ENCODE measurements at regions not wholly inside any gene's neighbourhood (a gene's known extent, or its start where the extent isn't known, plus 50 kb on each side); places are given as distances from the start of the nearest gene placed in this dataset.

DNA sequence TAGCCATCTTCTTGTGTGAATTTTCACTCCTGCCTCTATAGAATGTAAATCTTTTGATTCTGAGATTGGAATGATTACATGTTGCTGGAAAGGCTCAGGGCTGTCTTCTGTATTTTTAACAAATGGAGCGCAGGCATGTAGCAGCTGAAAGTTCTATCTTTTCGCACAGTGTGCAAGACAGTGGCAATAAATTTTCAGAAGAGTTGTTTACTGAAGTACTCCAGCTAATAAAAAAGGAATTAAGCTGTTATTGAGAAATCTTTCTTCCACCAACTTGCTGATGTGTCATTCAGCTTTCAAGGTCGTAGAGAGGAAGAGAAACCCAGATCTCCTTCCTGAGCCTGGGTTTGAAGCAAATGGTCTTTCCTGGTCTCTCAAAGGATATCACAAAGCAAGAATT lies 122.0 kb upstream of the PUDP start:
- no peak for FAIRE-seq

DNA sequence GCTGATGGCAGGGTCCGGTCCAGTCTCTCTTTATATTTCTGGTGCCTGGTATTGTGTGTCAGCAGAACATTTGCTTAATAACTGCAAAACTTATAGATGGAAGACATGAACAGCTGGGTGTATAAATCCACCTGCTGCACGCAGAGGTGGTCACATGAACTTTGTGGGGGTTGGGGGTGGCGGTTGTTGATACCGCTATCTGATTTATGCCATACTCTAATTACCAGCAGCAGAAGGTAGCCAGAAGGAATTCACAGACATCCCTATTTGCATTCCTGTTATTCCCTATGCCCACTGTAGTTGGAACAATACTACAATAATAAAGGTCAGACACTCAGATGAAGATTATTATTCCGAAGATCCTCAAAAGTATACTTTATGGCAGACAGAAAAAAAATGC lies 121.6 kb upstream of the PUDP start:
- FAIRE-seq: no peak

DNA sequence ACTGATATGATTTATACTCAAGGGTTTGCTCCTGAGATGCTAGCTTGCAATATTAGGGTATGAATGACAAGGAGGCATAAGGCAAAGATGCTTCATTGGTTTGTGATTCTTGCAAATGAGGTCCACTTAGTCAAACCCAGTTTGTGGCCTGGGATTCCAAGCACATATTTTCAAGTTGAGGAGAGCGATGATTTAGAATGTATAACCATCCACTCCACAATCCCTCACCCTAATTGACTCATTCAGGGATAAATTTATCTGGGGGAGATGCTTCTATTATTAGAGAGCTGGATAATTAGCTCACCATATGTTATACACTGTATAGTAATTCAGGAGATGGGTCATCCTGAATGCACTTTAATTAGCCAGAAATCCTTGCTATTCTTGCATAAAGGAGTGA lies 118.3 kb upstream of the PUDP start:
- no peak for FAIRE-seq

DNA sequence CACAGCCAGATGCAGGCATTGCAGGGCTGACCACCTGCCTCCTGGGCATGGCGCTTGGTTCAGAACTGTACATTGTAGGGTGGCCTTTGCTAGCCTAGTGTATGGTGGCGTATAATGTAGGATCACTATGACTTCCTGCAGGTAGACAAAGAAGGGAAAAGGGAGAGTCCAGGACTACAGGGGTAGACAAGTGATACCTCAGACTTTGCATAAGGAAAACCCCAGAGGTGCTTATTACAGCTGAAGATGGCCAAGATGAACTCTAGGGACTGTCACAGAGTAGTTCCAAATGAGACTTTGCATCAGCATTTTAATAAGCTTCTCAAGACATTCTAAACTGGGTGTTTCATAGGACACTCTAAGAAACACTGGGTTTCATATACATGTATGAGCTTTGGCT lies 116.4 kb upstream of the PUDP start:
- no peak for FAIRE-seq

DNA sequence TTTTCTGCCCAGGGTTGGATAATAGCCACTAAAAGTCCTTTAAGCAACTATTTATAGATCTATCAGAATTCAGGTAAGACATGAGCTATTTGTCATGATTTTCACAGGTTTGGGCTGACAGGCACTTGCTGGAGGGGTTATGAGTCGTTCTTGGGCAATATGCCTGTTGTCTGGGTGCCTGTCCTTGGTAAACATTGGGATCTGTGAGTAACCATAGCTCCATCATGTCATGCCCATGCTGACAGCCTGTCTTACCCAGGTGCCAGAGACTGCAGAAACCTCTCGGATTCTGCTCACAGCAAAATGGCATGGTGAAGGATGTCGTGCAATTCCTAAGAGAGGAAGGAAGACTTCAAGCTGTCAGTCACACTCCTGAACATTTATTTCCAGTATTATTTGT lies 116.0 kb upstream of the PUDP start:
- FAIRE-seq: no peak

DNA sequence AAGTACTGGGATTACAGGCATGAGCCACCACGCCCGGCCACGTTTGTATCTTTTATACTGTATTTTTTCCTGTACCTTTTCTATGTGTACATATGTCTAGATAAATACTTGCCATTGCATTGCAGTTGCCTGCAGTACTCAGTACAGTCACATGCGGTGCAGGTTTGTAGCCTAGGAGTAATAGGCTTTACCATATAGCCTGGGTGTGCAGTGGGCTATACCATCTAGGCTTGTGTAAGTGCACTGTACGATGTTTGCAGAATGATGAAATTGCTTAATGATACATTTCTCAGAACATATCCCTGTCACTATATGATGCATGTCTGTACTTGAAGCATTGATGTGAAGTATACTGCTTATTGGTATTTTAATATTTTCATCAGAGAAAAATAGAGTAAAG lies 115.4 kb upstream of the PUDP start:
- no peak for FAIRE-seq

DNA sequence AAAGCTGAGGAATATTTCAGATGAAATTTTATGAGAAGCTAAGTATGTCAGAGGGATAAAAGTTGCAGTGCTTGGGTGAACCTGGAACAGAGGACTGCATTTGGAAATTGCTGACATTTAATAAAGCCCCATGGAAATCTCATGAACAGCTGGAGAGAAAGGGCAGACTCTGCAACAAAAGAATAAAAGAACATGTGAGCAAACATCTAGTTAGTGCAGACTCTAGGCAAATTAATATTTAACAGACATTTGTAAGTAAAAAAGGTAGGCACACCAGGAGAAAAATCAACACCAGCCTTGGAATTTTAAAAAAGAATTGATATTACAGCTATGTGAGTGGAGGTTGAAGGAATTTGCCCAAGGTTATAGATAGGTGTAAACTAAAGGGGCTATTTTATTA lies 114.6 kb upstream of the PUDP start:
- FAIRE-seq: no peak

DNA sequence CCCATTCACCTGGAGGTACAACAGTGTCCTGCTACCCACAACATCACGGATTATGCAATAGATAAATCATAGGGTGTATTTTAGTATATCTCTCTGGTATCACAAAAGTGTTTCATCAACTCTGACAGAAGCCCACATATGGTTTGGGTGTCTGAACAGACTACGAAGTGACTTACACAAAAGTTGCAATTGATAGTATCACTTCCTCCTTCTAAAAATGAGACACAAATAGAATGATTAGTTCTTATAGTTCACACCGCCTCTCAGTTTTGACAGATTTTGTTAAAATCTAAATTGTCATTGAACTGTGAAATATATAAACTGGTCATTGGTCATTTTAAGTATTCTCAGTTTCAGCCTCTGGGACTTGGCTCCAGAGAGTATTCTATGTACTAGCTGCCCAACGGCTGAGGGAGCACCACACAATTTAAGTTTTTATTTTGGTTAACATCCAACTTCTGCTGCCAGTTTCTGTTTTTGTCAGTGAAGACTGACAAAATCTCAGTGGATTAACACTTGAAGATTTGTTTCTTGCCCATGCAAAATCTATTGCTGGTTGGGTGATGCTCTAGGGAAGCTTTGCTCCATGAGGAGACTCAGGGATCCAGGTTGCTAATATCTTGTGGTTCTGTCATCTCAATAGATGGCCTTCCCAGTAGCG lies 113.8 kb upstream of the PUDP start:
- no peak for FAIRE-seq

DNA sequence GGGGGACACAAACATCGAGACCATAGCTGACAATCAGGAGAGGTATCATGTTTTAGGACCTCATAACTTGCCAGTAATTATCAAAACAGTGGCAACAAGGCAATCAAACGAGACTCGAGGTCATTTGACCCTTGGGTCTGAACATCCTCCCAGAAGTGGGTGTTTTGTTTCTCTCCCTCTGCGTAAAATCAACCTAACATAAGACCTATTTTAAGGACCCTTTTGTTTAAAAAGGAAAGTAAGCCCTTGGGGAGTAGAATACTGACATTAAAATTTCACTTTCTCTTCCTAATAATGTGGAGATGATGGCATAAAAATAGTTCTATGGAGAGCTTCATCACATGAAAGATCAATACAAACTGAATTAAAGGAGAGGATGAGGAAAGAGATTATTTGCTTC lies 106.2 kb upstream of the PUDP start:
- no peak for FAIRE-seq

DNA sequence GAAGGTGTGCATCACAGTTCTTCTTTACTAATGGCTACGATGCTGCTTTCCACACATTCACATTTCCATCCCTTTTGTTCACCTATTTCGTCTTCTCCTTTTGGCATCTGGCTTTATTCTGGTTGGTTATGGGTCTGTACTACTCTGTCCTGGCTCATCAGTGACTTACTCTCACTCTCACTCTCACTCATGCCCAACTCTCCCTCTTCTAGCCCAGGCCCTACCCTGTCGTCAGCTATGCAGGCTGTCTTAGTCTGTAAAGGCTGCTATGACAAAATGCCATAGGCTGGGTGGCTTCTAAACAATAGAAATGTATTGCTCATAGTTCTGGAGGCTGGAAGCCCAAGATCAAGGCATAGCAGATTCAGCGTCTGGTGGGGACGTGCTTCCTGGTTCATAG lies 105.6 kb upstream of the PUDP start:
- FAIRE-seq: no peak

DNA sequence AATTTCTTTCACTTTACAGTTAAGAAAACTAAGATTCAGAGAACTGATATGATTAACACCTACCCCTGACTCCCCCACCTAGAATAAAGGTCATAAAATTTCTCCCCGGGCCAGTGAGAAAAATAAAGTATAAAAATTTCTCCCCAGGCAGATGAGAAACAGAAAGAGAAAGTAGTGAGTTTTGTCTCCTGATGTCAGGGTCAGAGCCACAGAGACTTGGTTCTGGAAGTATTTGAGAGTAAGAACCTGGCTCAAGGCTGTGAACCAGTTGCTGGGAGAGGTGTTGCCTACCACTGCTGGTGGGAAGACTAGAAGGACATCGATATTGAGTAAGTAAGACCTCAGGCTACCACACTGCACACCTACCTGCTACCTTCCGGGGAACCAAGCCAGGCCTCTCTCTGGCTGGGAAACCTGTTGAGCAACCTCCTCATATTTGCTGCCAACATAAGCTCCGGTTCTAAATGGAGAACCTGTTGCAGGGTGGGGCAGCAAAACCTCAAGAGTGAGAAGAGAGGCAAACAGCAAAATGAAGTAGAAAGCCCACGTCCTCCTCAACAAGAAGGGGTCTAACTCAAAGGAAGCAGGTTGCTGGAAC lies 104.2 kb upstream of the PUDP start:
- FAIRE-seq: no peak

DNA sequence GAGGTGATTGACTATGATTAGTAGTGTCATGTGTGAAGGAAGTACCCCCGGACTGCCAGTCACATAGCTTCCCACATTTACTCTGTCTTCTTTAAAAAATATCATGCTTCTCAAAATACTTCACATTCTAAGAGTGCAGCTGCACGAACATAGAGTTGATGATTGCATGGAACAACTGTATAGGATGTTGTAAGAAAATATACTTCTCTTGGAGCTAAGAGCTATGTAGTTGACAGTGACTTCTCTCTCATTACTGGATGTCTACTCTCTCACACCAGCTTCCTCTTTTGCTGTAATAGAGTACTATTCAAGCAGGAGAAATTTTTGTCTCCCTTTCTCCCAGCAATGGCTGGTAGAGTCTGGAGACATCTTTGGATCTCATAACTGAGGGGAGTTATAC lies 99.4 kb upstream of the PUDP start:
- FAIRE-seq: no peak

DNA sequence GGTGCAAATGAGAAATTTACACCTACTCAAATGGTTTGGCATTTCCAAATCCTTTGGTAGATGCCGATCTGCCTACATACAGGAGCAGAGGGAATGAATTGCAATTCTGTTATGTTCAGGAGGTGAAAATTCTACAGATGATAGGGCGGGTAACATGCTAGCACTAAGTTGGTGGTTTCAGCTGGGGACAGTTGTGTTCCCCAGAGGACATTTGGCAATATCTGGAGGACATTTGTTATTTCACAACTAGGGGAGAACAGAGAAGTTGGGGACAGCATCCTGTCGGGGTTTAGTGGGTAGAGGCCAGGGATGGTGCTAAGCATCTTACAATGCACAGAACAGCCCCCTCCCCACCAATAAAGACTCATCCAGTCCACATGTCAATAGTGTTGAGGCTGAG lies 96.5 kb upstream of the PUDP start:
- FAIRE-seq: no peak

DNA sequence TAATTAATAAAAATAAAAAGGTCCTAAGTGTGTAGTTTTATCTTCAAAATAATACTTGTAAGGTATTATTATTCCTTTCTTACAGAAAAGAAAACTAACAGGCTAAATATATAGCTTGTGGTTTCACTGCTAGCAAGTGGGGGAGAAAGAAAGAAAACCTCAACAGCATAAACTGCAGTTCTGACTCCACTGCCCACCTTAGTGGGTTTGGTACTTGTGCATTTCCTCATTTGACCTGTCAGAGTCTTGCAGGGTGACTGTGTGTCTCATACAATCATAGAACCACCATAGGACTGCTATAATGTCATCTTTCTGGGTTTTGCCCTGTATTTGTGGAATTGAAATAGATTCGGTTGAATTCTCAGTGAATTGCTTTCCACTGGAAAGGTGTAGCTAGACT lies 94.7 kb upstream of the PUDP start:
- FAIRE-seq: no peak

DNA sequence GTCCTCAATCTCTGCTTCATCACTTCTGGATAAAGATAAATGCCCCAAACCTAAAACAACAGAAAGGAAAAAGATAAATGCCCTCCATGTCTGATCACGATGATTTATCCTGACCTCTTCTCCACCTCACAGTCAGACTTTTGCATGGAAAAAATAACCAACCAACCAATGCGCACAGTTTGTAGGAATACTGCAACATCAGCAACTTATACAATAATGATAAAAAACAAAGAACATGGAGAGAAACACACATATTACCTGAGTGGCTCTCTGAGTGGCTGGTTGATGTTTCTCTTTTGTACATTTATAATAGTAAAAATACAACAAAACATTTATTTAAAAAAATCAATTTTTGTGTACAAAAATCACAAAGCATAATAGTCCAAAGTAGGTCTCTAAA lies 93.0 kb upstream of the PUDP start:
- FAIRE-seq: no peak

DNA sequence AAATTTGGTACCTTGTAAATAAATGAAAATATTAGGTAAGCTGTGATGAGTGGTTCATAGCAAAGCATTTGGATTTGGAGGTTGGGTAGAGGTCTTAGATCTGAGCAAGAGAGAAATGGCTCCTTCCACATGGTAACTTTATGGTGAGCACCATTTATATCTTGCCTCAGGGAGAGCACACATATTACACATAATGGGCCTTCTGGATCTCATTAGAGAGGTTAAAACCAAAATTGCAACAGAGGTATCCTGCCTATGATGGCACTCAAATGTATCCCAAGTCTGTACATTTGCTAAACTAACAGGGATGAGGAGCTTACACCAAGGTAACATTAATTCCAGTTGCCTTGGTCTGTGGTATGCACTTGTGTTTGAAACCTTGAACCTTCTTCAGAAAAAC lies 87.1 kb upstream of the PUDP start:
- FAIRE-seq: no peak

DNA sequence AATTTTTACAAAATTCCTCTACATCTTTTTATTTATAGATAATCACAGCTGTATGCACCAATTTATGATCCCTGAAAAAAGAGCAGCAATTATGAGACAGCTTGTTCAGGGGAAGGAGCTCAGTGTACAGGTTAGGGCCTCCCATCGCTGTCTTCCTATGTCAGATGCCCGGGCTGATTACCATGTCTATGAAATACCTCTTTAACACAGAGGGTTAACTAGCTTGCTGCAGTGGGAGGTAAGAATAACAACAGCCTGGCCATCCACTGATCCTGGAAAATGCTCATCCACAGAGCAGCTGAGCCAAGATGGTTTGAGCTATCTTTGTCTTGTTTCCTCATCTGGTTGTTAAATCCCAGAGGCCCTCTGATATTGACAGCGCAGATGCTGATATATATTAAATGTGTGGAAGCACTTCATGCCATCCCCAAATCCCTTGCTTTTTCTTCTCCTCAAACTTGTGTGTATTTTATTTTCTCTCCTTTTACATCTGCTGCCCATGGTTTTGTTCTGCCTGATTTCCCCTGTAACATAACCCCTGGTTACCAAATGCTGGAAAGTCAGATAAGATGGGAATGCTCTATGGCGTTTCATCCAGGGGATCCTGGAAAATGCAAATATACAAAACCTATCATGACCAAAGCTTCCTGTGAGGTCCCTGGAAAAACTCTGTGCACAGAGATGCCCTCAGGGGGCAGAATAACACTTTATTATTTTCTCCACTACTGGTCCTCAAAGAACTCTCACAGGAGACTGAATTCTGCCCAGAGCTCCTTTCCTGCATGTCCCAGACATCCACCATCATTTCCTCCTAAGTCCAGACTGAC lies 85.8 kb upstream of the PUDP start:
- no peak for FAIRE-seq

DNA sequence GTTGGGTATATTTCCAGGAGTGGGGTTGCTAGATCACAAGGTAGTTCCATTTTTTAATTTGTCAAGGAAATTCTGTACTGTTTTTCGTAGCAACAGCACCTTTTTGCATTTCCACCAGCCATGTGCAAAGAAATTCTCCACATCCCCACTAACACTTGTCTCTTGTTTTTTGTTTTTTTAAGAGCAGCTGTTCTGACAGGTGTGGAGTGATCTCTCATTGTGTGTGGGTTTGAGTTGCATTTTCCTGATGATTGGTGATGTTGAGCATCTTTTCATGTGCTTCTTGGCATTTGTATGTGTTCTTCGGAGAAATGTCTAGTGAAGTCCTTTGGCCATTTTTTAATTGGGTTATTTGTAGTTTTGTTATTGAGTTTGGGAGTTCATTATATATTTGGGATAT lies 80.3 kb upstream of the PUDP start:
- no peak for FAIRE-seq

DNA sequence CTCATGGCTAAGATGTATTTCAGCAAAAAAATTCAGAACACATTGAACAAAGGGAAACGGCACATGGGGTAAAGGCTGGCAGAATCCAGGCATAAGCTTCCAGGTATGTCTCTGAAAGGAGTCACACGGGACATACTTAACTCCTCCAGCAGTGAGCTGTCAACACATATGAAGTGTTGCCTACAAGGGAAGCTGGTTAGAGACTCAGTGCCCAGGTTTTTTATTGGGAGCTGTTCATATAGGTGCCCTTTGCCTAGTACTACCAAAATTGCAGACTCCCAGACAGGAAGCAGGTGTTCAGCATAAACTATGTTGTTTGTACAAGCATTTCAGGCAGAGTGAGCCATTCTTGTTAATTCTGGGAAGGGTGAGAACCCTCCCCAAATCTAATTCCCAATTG lies 77.4 kb upstream of the PUDP start:
- no peak for FAIRE-seq

DNA sequence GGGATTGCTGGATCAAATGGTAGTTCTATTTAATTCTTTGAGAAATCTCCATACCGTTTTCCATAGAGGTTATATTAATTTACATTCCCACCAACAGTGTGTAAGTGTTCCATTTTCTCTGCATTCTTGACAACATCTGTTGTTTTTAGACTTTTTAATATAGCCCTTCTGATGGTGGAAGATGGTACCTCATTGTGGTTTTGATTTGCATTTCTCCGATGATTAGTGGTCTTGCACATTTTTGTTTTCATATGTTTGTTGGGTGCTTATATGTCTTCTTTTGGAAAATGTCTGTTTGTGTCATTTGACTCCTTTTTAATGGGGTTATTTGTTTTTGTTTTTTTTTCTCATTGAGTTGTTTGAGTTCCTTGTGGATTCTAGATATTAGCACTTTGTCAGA lies 75.3 kb upstream of the PUDP start:
- no peak for FAIRE-seq

DNA sequence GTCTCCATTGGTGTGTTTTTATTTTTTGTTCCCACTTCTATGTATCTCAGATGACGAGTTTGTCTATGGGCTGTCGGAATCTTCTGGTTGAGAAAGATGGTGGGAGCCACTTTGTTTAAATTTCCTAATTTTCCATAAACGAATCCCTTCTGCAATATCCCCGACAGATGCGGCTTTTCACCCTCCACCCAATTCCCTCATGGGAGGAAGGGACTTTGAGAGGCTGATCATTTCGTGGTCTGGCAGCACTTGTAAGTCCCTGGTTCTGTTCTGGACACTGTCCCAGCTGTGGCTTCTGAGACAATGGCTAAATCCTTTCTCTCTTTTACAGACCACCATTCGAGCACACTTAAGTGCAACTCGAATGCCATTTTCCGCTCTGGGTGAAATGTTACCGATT lies 72.2 kb upstream of the PUDP start:
- no peak for FAIRE-seq

DNA sequence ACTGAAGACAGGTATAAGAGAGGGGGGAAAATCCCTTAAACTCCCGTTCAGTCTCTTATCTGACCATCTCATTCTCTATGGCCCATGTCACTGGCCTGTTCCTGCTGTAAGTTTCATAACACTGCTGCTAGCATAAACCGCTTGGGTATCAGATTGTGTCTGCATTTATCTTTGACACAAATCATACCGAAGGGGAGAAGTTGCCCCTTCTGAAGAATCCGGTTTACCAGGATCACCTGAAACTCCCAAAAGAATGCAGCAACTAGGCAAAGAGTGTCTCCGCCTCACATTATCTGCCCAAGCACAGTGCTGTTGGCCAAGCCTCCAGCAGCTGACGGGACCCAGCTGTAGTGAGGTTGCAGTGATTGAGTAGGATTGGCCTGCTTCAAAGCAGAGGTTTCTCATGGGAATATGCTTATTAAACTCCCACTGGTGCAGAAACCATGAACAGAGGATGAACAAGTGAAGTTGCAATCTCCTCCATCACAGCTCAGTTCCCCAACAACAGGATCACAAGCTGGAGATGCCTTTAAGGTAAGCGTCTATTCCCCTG lies 71.3 kb upstream of the PUDP start:
- no peak for FAIRE-seq

DNA sequence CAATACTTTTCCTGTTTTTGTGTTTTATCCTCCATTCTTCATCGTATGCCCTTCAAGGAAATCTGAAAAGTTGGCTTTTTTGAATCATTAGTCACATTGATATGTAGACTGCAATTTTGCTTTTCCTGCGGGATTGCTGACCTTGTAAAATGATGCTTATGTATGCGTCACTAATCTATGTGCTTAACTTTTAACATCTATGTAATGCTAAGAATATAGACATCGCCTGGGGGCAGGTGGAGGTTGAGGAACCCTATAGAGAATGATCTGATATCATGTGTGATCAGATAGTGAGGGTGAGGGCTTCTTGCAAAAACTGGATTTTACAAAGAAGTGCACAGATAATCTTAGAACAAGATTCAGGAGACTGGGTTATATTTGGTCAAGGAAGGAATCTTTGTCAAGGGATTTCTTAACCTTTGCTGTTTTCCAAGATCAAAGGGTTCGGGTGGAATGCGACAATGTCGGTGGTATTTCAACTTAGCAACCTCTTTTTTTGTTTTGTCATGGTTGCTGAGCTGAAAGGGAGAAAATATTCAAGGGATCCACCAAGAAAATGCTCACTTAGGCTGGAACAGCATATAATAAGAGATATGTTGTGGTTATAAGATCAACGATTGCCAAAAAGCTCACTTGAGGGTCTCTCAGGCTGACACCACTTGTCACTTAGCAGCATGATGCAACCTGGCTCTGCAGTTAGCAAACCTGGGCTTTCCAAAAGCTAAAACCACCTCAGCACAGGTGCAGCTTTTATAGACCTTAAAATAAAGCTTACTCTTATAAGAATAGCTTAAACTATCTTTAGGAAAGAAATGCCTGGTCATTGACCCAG lies 70.6 kb upstream of the PUDP start:
- no peak for FAIRE-seq
